T47D (cell line): ENCODE measurements at regions not wholly inside any gene's neighbourhood (a gene's known extent, or its start where the extent isn't known, plus 50 kb on each side); places are given as distances from the start of the nearest gene placed in this dataset.
A peak's percentile ranks its signal among the peaks of the same experiment; 100 is the strongest.

Experiments used
- DNase-seq, 2 experiments: peaks; one replicate each; pipeline versions ENCODE4 v3.0.0 to v3.0.0-alpha.2; 2011 to 2012; ENCODE audit warnings: low read depth in 1 of 2, low spot score in 1 of 2
- JUND ChIP-seq: IDR thresholded peaks from 2 replicates; pipeline ENCODE4 v1.6.1; 2012; ENCODE audit warnings: low read depth
- in situ Hi-C: cut with HindIII; loops from 2 replicates; pipeline ENCODE4 v1.10.0; 2016; ENCODE audit warnings: low sequenced_read_pairs, low pct_unique_long_range_greater_than_20kb

GRCh38 chr18:70430501-70431173 lies 141.8 kb downstream of the SOCS6 start:
- DNase-seq: no peak
- in situ Hi-C loops: no loop called here
- TF ChIP-seq JUND: no peak

GRCh38 chr18:70429847-70430500 lies 141.1 kb downstream of the SOCS6 start:
- TF ChIP-seq JUND: no peak
- in situ Hi-C loops: no loop called here
- no peak for DNase-seq

- no peak for TF ChIP-seq JUND
- in situ Hi-C loops: no loop called here
Measured at GRCh38 chr18:70428439-70428838, 139.6 kb downstream of the SOCS6 start.

GRCh38 chr18:70426818-70427217 lies 138.0 kb downstream of the SOCS6 start:
- no peak for TF ChIP-seq JUND
- no peak for DNase-seq
- in situ Hi-C loops: no loop called here

More at GRCh38 chr18:70428439-70428838, 139.6 kb downstream of the SOCS6 start:
- DNase-seq: no peak

- in situ Hi-C loops: no loop called here
- no peak for TF ChIP-seq JUND
- DNase-seq: no peak
Measured at GRCh38 chr18:70425236-70425635, 136.4 kb downstream of the SOCS6 start.

- in situ Hi-C loops: no loop called here
- DNase-seq: peak; percentile 18 to 72
- no peak for TF ChIP-seq JUND
Measured at GRCh38 chr18:70423988-70424387, 135.1 kb downstream of the SOCS6 start.

GRCh38 chr18:70423120-70423519 lies 134.3 kb downstream of the SOCS6 start:
- TF ChIP-seq JUND: no peak
- no peak for DNase-seq
- in situ Hi-C loops: no loop called here

GRCh38 chr18:70422391-70422965 lies 133.6 kb downstream of the SOCS6 start:
- in situ Hi-C loops: no loop called here
- no peak for DNase-seq
- no peak for TF ChIP-seq JUND

GRCh38 chr18:70421471-70422390 lies 132.9 kb downstream of the SOCS6 start:
- no peak for TF ChIP-seq JUND
- no peak for DNase-seq
- in situ Hi-C loops: no loop called here

GRCh38 chr18:70420146-70420898 lies 131.5 kb downstream of the SOCS6 start:
- in situ Hi-C loops: no loop called here
- TF ChIP-seq JUND: no peak
- DNase-seq: no peak

- DNase-seq: no peak
- in situ Hi-C loops: no loop called here
- TF ChIP-seq JUND: no peak
Measured at GRCh38 chr18:70419526-70419925, 130.7 kb downstream of the SOCS6 start.

GRCh38 chr18:70418546-70419311 lies 129.9 kb downstream of the SOCS6 start:
- no peak for DNase-seq
- in situ Hi-C loops: no loop called here
- no peak for TF ChIP-seq JUND
